GM19463 (cell line): ENCODE measurements at regions not wholly inside any gene's neighbourhood (a gene's known extent, or its start where the extent isn't known, plus 50 kb on each side); places are given as distances from the start of the nearest gene placed in this dataset.

ENCODE experiments used
- ATAC-seq: cut with Tn5 transposase; IDR thresholded peaks from one replicate; pipeline ENCODE4 v1.9.1; 2021; ENCODE audit warnings: mild to moderate bottlenecking, moderate library complexity; ENCODE audit not compliant: unreplicated experiment

GRCh38 chr9:22389271-22389670, 57.4 kb upstream of the DMRTA1 start:
- no peak for ATAC-seq

GRCh38 chr9:22392523-22392922, 54.1 kb upstream of the DMRTA1 start:
- ATAC-seq: no peak

- no peak for ATAC-seq
Observed at GRCh38 chr9:22395687-22396141, 50.9 kb upstream of the DMRTA1 start.
